ENCODE measurements at regions not wholly inside any gene's neighbourhood (a gene's known extent, or its start where the extent isn't known, plus 50 kb on each side); places are given as distances from the start of the nearest gene placed in this dataset.

DNA sequence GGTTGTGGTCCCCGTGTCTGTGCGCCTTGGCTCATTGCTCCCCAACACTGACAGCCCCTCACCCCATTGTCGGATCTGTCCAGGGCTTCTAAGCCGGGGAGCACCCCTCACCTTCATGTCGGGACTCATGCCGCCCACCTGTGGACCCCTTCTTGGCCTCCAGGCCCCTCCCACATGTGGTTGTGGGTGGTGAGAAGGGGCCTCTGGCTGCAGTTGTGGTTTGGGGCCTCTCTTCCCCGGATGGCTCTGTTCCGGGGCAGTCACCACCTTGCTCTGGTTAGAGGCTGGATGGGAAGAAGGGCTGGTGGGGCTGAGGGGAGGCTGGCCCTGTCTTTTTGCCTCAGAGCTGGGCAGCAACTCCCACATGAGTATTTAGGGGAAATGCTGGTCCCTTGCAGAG lies 158.6 kb upstream of the C1orf174 start:
- no peak overlapping the region for H3K14ac ChIP-seq (replicated peaks; ENCODE audit: low read depth, low read length)

More for the DNA sequence above, 158.6 kb upstream of the C1orf174 start:
- Histone ChIP-seq H3K56ac (ENCODE audit: extremely low read depth, insufficient read depth, low read length) (no peak overlapping the region), H2BK120ac (ENCODE audit: low read depth, low read length) (no peak overlapping the region), H4K20me1 (ENCODE audit: insufficient read depth, low read length) (no peaks in the 10 kb centered on the region), H3K27me3 (ENCODE audit: control insufficient read depth, insufficient read depth, low read length) (no peaks in the 10 kb centered on the region), H3K79me1 (ENCODE audit: low read depth in 1 of 2, low read length in 2 of 2) (no peaks in the 10 kb centered on the region), H3K27ac (ENCODE audit: insufficient read depth, low read length) (no peak overlapping the region), H3K23ac (ENCODE audit: low read depth, low read length) (no peak overlapping the region), H3K36me3 (ENCODE audit: control insufficient read depth, insufficient read depth, low read length) (no peaks in the 10 kb centered on the region), H4K5ac (ENCODE audit: low read depth, low read length) (no peak overlapping the region), H3K4me1 (ENCODE audit: control insufficient read depth, insufficient read depth, low read length) (no peaks in the 10 kb centered on the region), H4K91ac (ENCODE audit: insufficient read depth, low read depth, low read length) (no peak overlapping the region), H3K4ac (ENCODE audit: low read depth, low read length) (no peak overlapping the region), H3K4me2 (ENCODE audit: low read depth, low read length) (no peak overlapping the region), H2AK5ac (ENCODE audit: low read depth, low read length) (no peak overlapping the region), H3K4me3 (ENCODE audit: insufficient read depth, low read depth, low read length) (no peak overlapping the region), H3K18ac (ENCODE audit: low read depth, low read length) (no peak overlapping the region), H4K8ac (ENCODE audit: low read depth in 2 of 2, low read length in 2 of 2) (no peak overlapping the region), H2BK5ac (ENCODE audit: low read depth, low read length, poor library complexity, severe bottlenecking) (no peak overlapping the region), H2AK9ac (replicated peaks; ENCODE audit: low read depth, low read length, poor library complexity) (peak overlapping the region; percentile 28), H3K9me3 (ENCODE audit: control insufficient read depth, insufficient read depth, low read length) (peaks cover 74% of the 10 kb centered on the region), H2BK15ac (ENCODE audit: low read depth, low read length) (no peak overlapping the region), H3K9me1 (ENCODE audit: insufficient read depth, low read length) (no peaks in the 10 kb centered on the region), H2BK20ac (ENCODE audit: low read depth, low read length) (no peak overlapping the region), H3K9ac (ENCODE audit: low read depth, low read length) (no peak overlapping the region), H2AFZ (replicated peaks; ENCODE audit: low read length, poor library complexity) (no peak overlapping the region)
- ATAC-seq (ENCODE audit: low read depth) (no peak), DNase-seq (no peak)
- intact Hi-C loops (cut with micrococcal nuclease): no loop called here
- in situ Hi-C loops (cut with MboI; ENCODE audit: low sequenced_read_pairs): no loop called here
- 100% methylated on average over 1 of the region's 8 CpGs; no CpG with 5 or more reads in 1 of the 2 experiments for WGBS, 2 experiments (ENCODE audit: extremely low coverage in 2 of 2, insufficient read length in 1 of 2)
- dilution Hi-C loops (cut with HindIII; ENCODE audit: low sequenced_read_pairs, unreplicated experiment): no loop called here
- BruUV-seq (replicated peaks): no TSS peak
- POLR2A ChIA-PET (ENCODE audit: unreplicated experiment): no interaction called here
- CTCF ChIA-PET: no interaction called here
- TF ChIP-seq FOS (IDR thresholded peaks at IDR 0.05; ENCODE audit: low read depth, low read length) (no peak), POLR2A (IDR thresholded peaks at IDR 0.05; ENCODE audit: low read depth, low read length) (no peak), RCOR1 (IDR thresholded peaks at IDR 0.05; ENCODE audit: insufficient replicate concordance, low read length) (no peak), BHLHE40 (IDR thresholded peaks at IDR 0.05; ENCODE audit: low read depth, low read length) (no peak), RAD21 (IDR thresholded peaks at IDR 0.05; ENCODE audit: low read length) (no peak), CEBPB (IDR thresholded peaks at IDR 0.05; ENCODE audit: low read depth, low read length) (no peak), SMC3 (IDR thresholded peaks at IDR 0.05; ENCODE audit: low read depth, low read length) (no peak), CHD1 (IDR thresholded peaks at IDR 0.05; ENCODE audit: low read depth, low read length) (no peak), MXI1 (IDR thresholded peaks at IDR 0.05; ENCODE audit: borderline replicate concordance, low read depth, low read length) (no peak), RFX5 (IDR thresholded peaks at IDR 0.05; ENCODE audit: low read depth, low read length) (no peak), MAFK (IDR thresholded peaks at IDR 0.05; ENCODE audit: low read depth, low read length) (no peak), MAZ (IDR thresholded peaks at IDR 0.05; ENCODE audit: borderline replicate concordance, low read depth, low read length) (no peak), NFE2L2 (IDR thresholded peaks at IDR 0.05; ENCODE audit: low read depth, low read length) (no peak)
- TF ChIP-seq, protein P1, sequence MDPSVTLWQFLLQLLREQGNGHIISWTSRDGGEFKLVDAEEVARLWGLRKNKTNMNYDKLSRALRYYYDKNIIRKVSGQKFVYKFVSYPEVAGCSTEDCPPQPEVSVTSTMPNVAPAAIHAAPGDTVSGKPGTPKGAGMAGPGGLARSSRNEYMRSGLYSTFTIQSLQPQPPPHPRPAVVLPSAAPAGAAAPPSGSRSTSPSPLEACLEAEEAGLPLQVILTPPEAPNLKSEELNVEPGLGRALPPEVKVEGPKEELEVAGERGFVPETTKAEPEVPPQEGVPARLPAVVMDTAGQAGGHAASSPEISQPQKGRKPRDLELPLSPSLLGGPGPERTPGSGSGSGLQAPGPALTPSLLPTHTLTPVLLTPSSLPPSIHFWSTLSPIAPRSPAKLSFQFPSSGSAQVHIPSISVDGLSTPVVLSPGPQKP (IDR thresholded peaks at IDR 0.05; ENCODE audit: borderline replicate concordance, low read depth, low read length): no peak
- TF ChIP-seq, protein P2, sequence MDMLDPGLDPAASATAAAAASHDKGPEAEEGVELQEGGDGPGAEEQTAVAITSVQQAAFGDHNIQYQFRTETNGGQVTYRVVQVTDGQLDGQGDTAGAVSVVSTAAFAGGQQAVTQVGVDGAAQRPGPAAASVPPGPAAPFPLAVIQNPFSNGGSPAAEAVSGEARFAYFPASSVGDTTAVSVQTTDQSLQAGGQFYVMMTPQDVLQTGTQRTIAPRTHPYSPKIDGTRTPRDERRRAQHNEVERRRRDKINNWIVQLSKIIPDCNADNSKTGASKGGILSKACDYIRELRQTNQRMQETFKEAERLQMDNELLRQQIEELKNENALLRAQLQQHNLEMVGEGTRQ (IDR thresholded peaks at IDR 0.05; ENCODE audit: low read depth, low read length): no peak
- TF ChIP-seq, protein P3, sequence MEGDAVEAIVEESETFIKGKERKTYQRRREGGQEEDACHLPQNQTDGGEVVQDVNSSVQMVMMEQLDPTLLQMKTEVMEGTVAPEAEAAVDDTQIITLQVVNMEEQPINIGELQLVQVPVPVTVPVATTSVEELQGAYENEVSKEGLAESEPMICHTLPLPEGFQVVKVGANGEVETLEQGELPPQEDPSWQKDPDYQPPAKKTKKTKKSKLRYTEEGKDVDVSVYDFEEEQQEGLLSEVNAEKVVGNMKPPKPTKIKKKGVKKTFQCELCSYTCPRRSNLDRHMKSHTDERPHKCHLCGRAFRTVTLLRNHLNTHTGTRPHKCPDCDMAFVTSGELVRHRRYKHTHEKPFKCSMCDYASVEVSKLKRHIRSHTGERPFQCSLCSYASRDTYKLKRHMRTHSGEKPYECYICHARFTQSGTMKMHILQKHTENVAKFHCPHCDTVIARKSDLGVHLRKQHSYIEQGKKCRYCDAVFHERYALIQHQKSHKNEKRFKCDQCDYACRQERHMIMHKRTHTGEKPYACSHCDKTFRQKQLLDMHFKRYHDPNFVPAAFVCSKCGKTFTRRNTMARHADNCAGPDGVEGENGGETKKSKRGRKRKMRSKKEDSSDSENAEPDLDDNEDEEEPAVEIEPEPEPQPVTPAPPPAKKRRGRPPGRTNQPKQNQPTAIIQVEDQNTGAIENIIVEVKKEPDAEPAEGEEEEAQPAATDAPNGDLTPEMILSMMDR (conservative IDR thresholded peaks at IDR 0.05; ENCODE audit: low read depth, low read length): no peak
